ENCODE measurements at regions not wholly inside any gene's neighbourhood (a gene's known extent, or its start where the extent isn't known, plus 50 kb on each side); places are given as distances from the start of the nearest gene placed in this dataset.

DNA sequence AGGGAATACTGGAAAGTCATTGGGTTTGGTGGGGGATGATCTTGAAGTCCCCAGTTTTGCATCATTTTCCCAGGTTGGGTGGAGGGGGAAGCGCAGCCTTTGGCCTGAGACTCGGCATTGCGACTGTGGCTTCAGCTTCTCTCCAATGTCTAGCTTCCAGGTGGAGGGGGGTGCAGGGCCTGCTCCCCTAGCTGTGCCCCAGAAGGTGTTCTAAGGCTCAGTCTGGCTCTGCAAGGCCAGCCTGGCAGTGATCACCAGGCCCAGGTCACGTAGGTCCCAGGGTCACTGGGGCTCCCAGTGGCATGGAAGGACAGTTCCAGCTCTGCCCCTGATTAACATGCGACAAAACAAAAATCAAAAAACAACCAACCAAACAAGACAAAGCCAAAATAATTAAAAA lies 56.9 kb upstream of the HAAO start:
- TF ChIP-seq, protein P1, sequence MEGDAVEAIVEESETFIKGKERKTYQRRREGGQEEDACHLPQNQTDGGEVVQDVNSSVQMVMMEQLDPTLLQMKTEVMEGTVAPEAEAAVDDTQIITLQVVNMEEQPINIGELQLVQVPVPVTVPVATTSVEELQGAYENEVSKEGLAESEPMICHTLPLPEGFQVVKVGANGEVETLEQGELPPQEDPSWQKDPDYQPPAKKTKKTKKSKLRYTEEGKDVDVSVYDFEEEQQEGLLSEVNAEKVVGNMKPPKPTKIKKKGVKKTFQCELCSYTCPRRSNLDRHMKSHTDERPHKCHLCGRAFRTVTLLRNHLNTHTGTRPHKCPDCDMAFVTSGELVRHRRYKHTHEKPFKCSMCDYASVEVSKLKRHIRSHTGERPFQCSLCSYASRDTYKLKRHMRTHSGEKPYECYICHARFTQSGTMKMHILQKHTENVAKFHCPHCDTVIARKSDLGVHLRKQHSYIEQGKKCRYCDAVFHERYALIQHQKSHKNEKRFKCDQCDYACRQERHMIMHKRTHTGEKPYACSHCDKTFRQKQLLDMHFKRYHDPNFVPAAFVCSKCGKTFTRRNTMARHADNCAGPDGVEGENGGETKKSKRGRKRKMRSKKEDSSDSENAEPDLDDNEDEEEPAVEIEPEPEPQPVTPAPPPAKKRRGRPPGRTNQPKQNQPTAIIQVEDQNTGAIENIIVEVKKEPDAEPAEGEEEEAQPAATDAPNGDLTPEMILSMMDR (IDR thresholded peaks at IDR 0.05 in 4 of 5, conservative IDR thresholded peaks at IDR 0.05 in 1 of 5) = no peak
- TF ChIP-seq POLR2A (IDR thresholded peaks at IDR 0.05) = no peak

Measured in gastrocnemius medialis (tissue), 4 donors.